A673 (cell line): ENCODE measurements at regions not wholly inside any gene's neighbourhood (a gene's known extent, or its start where the extent isn't known, plus 50 kb on each side); places are given as distances from the start of the nearest gene placed in this dataset.

Experiments used
- CTCF ChIP-seq: fragments of 300-800, 200-600 bp; sonication (generic); conservative IDR thresholded peaks from 2 replicates; pipeline ENCODE4 v1.5.1; 2017; ENCODE audit warnings: low read depth, mild to moderate bottlenecking, antibody characterized with exemption, low read length, moderate library complexity, mixed read lengths
- EZH2 ChIP-seq: fragments of 200-600 bp; sonication (generic); IDR thresholded peaks from 2 replicates; pipeline ENCODE4 v1.6.1; 2017; ENCODE audit warnings: borderline replicate concordance, low read depth, mild to moderate bottlenecking, mixed read lengths, antibody characterized with exemption, low read length; ENCODE audit not compliant: poor library complexity, severe bottlenecking

- no peak for TF ChIP-seq CTCF
- no peak for TF ChIP-seq EZH2
Measured at GRCh38 chr10:4186849-4187540, 402.0 kb upstream of the KLF6 start.
